GM21723 (cell line): ENCODE measurements at regions not wholly inside any gene's neighbourhood (a gene's known extent, or its start where the extent isn't known, plus 50 kb on each side); places are given as distances from the start of the nearest gene placed in this dataset.
"Not testable (repeated sequence)": the region's sequence is repeated elsewhere in the genome, so short reads cannot be mapped to it uniquely, and the experiment has no call there.

Experiments
- ATAC-seq: cut with Tn5 transposase; IDR thresholded peaks from one replicate; pipeline ENCODE4 v1.9.1; 2021; ENCODE audit warnings: mild to moderate bottlenecking, moderate library complexity; ENCODE audit not compliant: unreplicated experiment

- ATAC-seq: no peak
These were observed 305.3 kb upstream of the RGS17 start for GRCh38 chr6:153436351-153436750.

GRCh38 chr6:153435787-153436186 is 304.7 kb upstream of the RGS17 start:
- ATAC-seq: no peak

GRCh38 chr6:153425536-153425935 is 294.5 kb upstream of the RGS17 start:
- no peak for ATAC-seq

- no peak for ATAC-seq
These were observed 293.8 kb upstream of the RGS17 start for GRCh38 chr6:153424719-153425400.

GRCh38 chr6:153412519-153412918 is 281.4 kb upstream of the RGS17 start:
- ATAC-seq: no peak

- ATAC-seq: no peak
These were observed 280.1 kb upstream of the RGS17 start for GRCh38 chr6:153411070-153411648.

- ATAC-seq: no peak
These were observed 274.8 kb upstream of the RGS17 start for GRCh38 chr6:153405931-153406330.

- ATAC-seq: no peak
These were observed 270.7 kb upstream of the RGS17 start for GRCh38 chr6:153401751-153402150.

GRCh38 chr6:153392156-153392555 is 261.1 kb upstream of the RGS17 start:
- ATAC-seq: no peak

GRCh38 chr6:153373869-153374268 is 242.8 kb upstream of the RGS17 start:
- no peak for ATAC-seq

- ATAC-seq: no peak
These were observed 237.0 kb upstream of the RGS17 start for GRCh38 chr6:153368131-153368530.

GRCh38 chr6:153367021-153367420 is 235.9 kb upstream of the RGS17 start:
- no peak for ATAC-seq

GRCh38 chr6:153357391-153357790 is 226.3 kb upstream of the RGS17 start:
- no peak for ATAC-seq

- ATAC-seq: no peak
These were observed 209.5 kb upstream of the RGS17 start for GRCh38 chr6:153340568-153340967.

- no peak for ATAC-seq
These were observed 203.0 kb upstream of the RGS17 start for GRCh38 chr6:153334121-153334520.

- not testable (repeated sequence) for ATAC-seq
These were observed 200.1 kb upstream of the RGS17 start for GRCh38 chr6:153331221-153331620.

GRCh38 chr6:153328194-153328593 is 197.1 kb upstream of the RGS17 start:
- no peak for ATAC-seq

GRCh38 chr6:153325661-153326060 is 194.6 kb upstream of the RGS17 start:
- no peak for ATAC-seq

- ATAC-seq: peak; percentile 60
These were observed 181.6 kb upstream of the RGS17 start for GRCh38 chr6:153312634-153313033.

- ATAC-seq: no peak
These were observed 178.6 kb upstream of the RGS17 start for GRCh38 chr6:153309651-153310050.

- ATAC-seq: no peak
These were observed 171.1 kb upstream of the RGS17 start for GRCh38 chr6:153302133-153302532.

- ATAC-seq: no peak
These were observed 170.5 kb upstream of the RGS17 start for GRCh38 chr6:153301602-153302001.

GRCh38 chr6:153282456-153282855 is 151.4 kb upstream of the RGS17 start:
- not testable (repeated sequence) for ATAC-seq
